OCI-LY7 (cell line): ENCODE measurements at regions not wholly inside any gene's neighbourhood (a gene's known extent, or its start where the extent isn't known, plus 50 kb on each side); places are given as distances from the start of the nearest gene placed in this dataset.

Source experiments
- BruUV-seq: library from RNA; stranded (reverse); fragments of 400-500 nt; replicated peaks from 2 replicates; lab custom pipeline; 2021; lab: Mats Ljungman, UMichigan
- CTCF ChIA-PET: fragments of 300-600 bp; sonication (Branson Sonifier 250); formaldehyde crosslinking; loops from one replicate; lab custom pipeline; 2022; ENCODE audit warnings: antibody characterized with exemption; ENCODE audit not compliant: unreplicated experiment; lab: Charles Lee
- POLR2A ChIA-PET: fragments of 300-600 bp; sonication (Branson Sonifier 250); formaldehyde crosslinking; loops from one replicate; lab custom pipeline; 2022; ENCODE audit warnings: antibody characterized with exemption; lab: Charles Lee
- DNase-seq: peaks from one replicate; pipeline ENCODE4 v3.0.0-alpha.2; 2015; ENCODE audit warnings: low spot score
- H2AFZ ChIP-seq: fragments of 200-600 bp; sonication (generic), shearing (Covaris generic); 2 replicates; pipeline ENCODE4 v1.6.1; 2014; ENCODE audit warnings: mild to moderate bottlenecking, antibody characterized with exemption, low read length, moderate library complexity
- H3K27ac ChIP-seq: fragments of 200-600 bp; sonication (generic); 2 replicates; pipeline ENCODE4 v1.5.1; 2014; ENCODE audit warnings: mixed run types, low read depth, mild to moderate bottlenecking, moderate library complexity, low read length, inconsistent platforms; ENCODE audit not compliant: poor library complexity, severe bottlenecking
- H3K36me3 ChIP-seq: fragments of 200-600 bp; sonication (generic); 2 replicates; pipeline ENCODE4 v1.6.1; 2014; ENCODE audit warnings: mild to moderate bottlenecking, antibody characterized with exemption, low read length, moderate library complexity, mixed read lengths; ENCODE audit not compliant: insufficient read depth
- H3K4me1 ChIP-seq: fragments of 200-600 bp; sonication (generic); 2 replicates; pipeline ENCODE4 v1.5.1; 2014; ENCODE audit warnings: mild to moderate bottlenecking, low read length; ENCODE audit not compliant: insufficient read depth, poor library complexity, severe bottlenecking
- H3K4me2 ChIP-seq: fragments of 200-600 bp; sonication (generic); 2 replicates; pipeline ENCODE4 v1.6.1; 2014; ENCODE audit warnings: mild to moderate bottlenecking, low read length
- H3K4me3 ChIP-seq: fragments of 200-600 bp; sonication (generic); 2 replicates; pipeline ENCODE4 v1.5.1; 2014; ENCODE audit warnings: mild to moderate bottlenecking, low read depth, low read length; ENCODE audit not compliant: poor library complexity, severe bottlenecking
- H3K79me2 ChIP-seq: fragments of 200-600 bp; sonication (generic); 2 replicates; pipeline ENCODE4 v1.6.1; 2016; ENCODE audit warnings: low read depth, mild to moderate bottlenecking, low read length, moderate library complexity, mixed read lengths; ENCODE audit not compliant: insufficient read depth
- H3K9me2 ChIP-seq: fragments of 200-600 bp; sonication (generic); 2 replicates; pipeline ENCODE4 v1.6.1; 2016; ENCODE audit warnings: mild to moderate bottlenecking, low read length, mixed read lengths; ENCODE audit not compliant: insufficient read depth
- H3K9me3 ChIP-seq: fragments of 200-600 bp; sonication (generic); 2 replicates; pipeline ENCODE4 v1.6.1; 2014; ENCODE audit warnings: mild to moderate bottlenecking, mixed run types, low read length, mixed read lengths
- H4K20me1 ChIP-seq: fragments of 200-600 bp; sonication (generic); 2 replicates; pipeline ENCODE4 v1.6.1; 2014; ENCODE audit warnings: mild to moderate bottlenecking, antibody characterized with exemption, low read length, moderate library complexity, mixed read lengths; ENCODE audit not compliant: insufficient read depth
- CTCF ChIP-seq: fragments of 200-600 bp; sonication (generic); conservative IDR thresholded peaks from 2 replicates; pipeline ENCODE4 v1.5.1; 2014; ENCODE audit warnings: mild to moderate bottlenecking, antibody characterized with exemption, low read length, moderate library complexity, mixed read lengths
- EZH2phosphoT487 ChIP-seq: fragments of 200-600 bp; sonication (generic); IDR thresholded peaks from 2 replicates; pipeline ENCODE4 v1.6.1; 2018; ENCODE audit warnings: low read depth, borderline replicate concordance, mild to moderate bottlenecking, mixed run types, antibody characterized with exemption, low read length, moderate library complexity, mixed read lengths
- intact Hi-C: fragments of 100-400 bp; cut with micrococcal nuclease; formaldehyde crosslinking; loops from one replicate; pipeline ENCODE4 v1.10.0; 2022; ENCODE audit not compliant: unreplicated experiment

DNA sequence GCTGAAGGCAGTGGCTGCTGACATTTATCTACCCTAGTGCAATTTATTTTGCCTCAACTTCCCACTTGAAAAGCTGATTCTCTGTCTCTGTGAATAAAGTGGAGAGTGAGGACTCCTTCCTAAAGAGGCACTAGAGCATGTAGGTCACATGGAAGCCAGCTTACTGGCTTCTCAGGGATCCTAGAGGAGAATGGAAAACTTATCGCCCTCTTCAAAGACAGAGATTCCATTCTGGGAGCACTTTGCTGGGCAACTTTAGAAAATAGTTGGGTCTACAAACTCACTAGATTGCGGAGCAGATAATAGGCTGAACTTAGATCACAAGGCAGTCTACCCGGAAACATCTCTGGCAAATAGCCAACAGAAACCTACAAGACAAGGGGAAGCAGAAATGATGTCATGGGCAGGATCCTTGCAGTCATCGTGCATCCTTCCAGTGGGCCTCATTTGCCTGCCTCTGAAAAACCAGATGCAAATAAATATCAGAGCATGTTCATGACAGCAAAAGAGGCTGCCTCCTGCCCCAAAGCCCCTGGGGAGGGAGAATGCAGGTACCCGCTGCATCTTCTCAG lies 104.8 kb upstream of the BARHL2 start:
- H3K36me3 ChIP-seq, result no peaks in the 10 kb centered on the region
- H3K9me2 ChIP-seq, result no peaks in the 10 kb centered on the region
- TF ChIP-seq CTCF (no peak), EZH2phosphoT487 (no peak)
- ChIA-PET CTCF (no interaction called here), POLR2A (interaction anchor here (0.7 kb wide), 1 partner anchor 24 kb away, joined by 3 read pairs; no protein-coding TSS in a partner anchor)
- H3K4me1 ChIP-seq, result no peaks in the 10 kb centered on the region
- no peak overlapping the region for H3K27ac ChIP-seq
- H3K9me3 ChIP-seq, result no peaks in the 10 kb centered on the region
- H3K4me2 ChIP-seq, result no peak overlapping the region
- BruUV-seq, result no TSS peak
- H4K20me1 ChIP-seq, result no peaks in the 10 kb centered on the region
- no peak for DNase-seq
- H3K4me3 ChIP-seq, result no peak overlapping the region
- intact Hi-C loops, result no loop called here
- H2AFZ ChIP-seq, result no peak overlapping the region
- no peaks in the 10 kb centered on the region for H3K79me2 ChIP-seq

- TF ChIP-seq EZH2phosphoT487 (no peak), CTCF (no peak)
- intact Hi-C loops, result no loop called here
- no peak for DNase-seq
- Histone ChIP-seq H2AFZ (no peak overlapping the region), H3K9me3 (no peaks in the 10 kb centered on the region), H3K4me2 (no peak overlapping the region), H3K27ac (no peak overlapping the region), H3K36me3 (no peaks in the 10 kb centered on the region), H3K4me1 (no peaks in the 10 kb centered on the region), H3K4me3 (no peak overlapping the region), H4K20me1 (no peaks in the 10 kb centered on the region), H3K79me2 (no peaks in the 10 kb centered on the region), H3K9me2 (no peaks in the 10 kb centered on the region)
- CTCF ChIA-PET, result no interaction called here
- no TSS peak for BruUV-seq
- POLR2A ChIA-PET, result interaction anchor here (1.0 kb wide), 1 partner anchor 380 kb away, joined by 3 read pairs; no protein-coding TSS in a partner anchor
Measured at GRCh38 chr1:90821152-90821787, 104.2 kb upstream of the BARHL2 start.

DNA sequence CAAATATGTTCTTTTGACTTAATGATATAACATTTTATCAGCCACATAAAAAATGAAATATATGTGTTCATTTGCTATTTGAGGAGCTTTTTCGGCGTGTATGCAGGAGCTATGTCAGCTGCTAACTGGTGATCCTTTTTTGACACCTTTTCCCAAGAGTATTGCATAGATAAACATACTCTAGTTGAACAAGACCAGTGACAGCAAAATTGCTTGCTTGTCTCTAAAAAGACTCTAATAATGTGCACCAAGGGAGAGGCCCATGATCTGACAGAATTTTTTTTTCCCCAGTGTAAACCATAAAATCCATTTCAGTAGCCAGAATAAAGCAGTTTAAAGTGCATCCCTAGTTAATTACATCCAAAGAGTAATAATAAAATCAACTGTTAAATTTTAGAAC lies 103.6 kb upstream of the BARHL2 start:
- DNase-seq, result no peak
- H3K4me2 ChIP-seq, result no peak overlapping the region
- H3K4me3 ChIP-seq, result no peak overlapping the region
- no peaks in the 10 kb centered on the region for H3K36me3 ChIP-seq
- no peaks in the 10 kb centered on the region for H3K9me2 ChIP-seq
- no peak overlapping the region for H3K27ac ChIP-seq
- no peaks in the 10 kb centered on the region for H4K20me1 ChIP-seq
- TF ChIP-seq EZH2phosphoT487 (no peak), CTCF (no peak)
- H3K4me1 ChIP-seq, result no peaks in the 10 kb centered on the region
- CTCF ChIA-PET, result no interaction called here
- H3K79me2 ChIP-seq, result no peaks in the 10 kb centered on the region
- POLR2A ChIA-PET, result interaction anchor here (1.0 kb wide), 1 partner anchor 381 kb away, joined by 3 read pairs; no protein-coding TSS in a partner anchor
- H3K9me3 ChIP-seq, result no peaks in the 10 kb centered on the region
- intact Hi-C loops, result no loop called here
- no TSS peak for BruUV-seq
- H2AFZ ChIP-seq, result no peak overlapping the region
